Mucosa of rectum (tissue), 2 donors: ENCODE measurements at regions not wholly inside any gene's neighbourhood (a gene's known extent, or its start where the extent isn't known, plus 50 kb on each side); places are given as distances from the start of the nearest gene placed in this dataset.

Experiments used
- H3K27ac ChIP-seq, 2 donors: one replicate each; pipeline ENCODE4 v1.7.0; 2013; ENCODE audit warnings: inconsistent platforms in 2 of 2, low read depth in 2 of 2, low read length in 2 of 2
- H3K27me3 ChIP-seq, 2 donors: one replicate each; pipeline ENCODE4 v1.7.0; 2013; ENCODE audit warnings: low read length in 2 of 2; ENCODE audit not compliant: control insufficient read depth in 2 of 2, insufficient read depth in 2 of 2
- H3K36me3 ChIP-seq, 2 donors: one replicate each; pipeline ENCODE4 v1.7.0; 2013; ENCODE audit warnings: low read length in 2 of 2; ENCODE audit not compliant: control insufficient read depth in 2 of 2, insufficient read depth in 2 of 2
- H3K4me1 ChIP-seq, 2 donors: one replicate each; pipeline ENCODE4 v1.7.0; 2013; ENCODE audit warnings: low read length in 2 of 2, mild to moderate bottlenecking in 1 of 2; ENCODE audit not compliant: control insufficient read depth in 2 of 2, insufficient read depth in 2 of 2
- H3K4me3 ChIP-seq, 2 donors: one replicate each; pipeline ENCODE4 v1.7.0; 2013; ENCODE audit warnings: low read length in 2 of 2
- H3K9ac ChIP-seq, 2 donors: one replicate each; pipeline ENCODE4 v1.7.0; 2013; ENCODE audit warnings: low read length in 2 of 2, low read depth in 1 of 2, mild to moderate bottlenecking in 1 of 2
- H3K9me3 ChIP-seq, 2 donors: one replicate each; pipeline ENCODE4 v1.7.0; 2013; ENCODE audit warnings: low read length in 2 of 2; ENCODE audit not compliant: control insufficient read depth in 2 of 2
- donor health status: healthy.
- donor health status: Normal muscosa, but diverticular disease.

DNA sequence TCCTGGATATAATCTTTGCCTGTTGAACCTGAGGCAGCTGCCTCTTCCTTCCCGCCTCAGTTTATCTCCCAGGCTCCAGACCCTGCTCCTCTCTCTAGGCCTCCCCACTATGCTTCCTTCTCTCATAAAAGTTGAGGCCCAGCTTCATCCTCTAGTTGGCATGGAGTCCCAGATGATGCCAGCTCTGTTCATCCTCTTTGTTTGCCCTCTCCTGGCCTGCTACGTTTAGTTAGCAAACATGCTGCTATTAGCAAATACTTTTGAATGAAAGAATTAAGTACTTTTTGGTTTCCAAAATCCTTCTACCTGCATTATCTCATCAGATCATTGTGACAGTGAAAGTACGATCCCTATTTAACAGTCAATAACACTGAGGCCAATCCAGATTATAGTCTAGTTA, 472.5 kb downstream of the COG6 start:
- no peak overlapping the region for H3K9ac ChIP-seq
- H3K27me3 ChIP-seq, result no peaks in the 10 kb centered on the region
- no peaks in the 10 kb centered on the region for H3K4me1 ChIP-seq
- no peak overlapping the region for H3K27ac ChIP-seq
- H3K36me3 ChIP-seq, result no peaks in the 10 kb centered on the region
- no peaks in the 10 kb centered on the region for H3K9me3 ChIP-seq
- no peak overlapping the region for H3K4me3 ChIP-seq

DNA sequence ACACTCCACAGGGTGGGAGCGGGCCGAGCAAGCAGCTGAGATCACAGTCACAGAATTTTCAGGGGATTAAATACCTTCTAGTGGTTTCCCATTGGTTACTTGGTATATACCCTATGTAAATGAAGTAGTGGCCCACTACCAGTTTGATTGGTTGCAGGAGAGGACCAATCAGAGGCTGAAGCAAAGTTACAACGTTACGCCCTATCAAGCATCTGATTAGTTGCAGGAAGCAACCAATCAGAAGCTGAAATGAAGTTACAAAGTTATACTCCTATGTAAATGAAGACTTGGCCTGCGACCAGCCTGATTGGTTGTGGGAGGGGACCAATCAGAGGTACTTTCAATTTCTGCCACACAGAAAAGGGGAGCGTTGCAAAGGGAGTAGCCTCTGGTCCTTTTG, 474.0 kb downstream of the COG6 start:
- Histone ChIP-seq H3K4me1 (no peaks in the 10 kb centered on the region), H3K4me3 (no peak overlapping the region), H3K9me3 (no peaks in the 10 kb centered on the region), H3K27me3 (no peaks in the 10 kb centered on the region), H3K27ac (no peak overlapping the region), H3K36me3 (no peaks in the 10 kb centered on the region), H3K9ac (no peak overlapping the region)

DNA sequence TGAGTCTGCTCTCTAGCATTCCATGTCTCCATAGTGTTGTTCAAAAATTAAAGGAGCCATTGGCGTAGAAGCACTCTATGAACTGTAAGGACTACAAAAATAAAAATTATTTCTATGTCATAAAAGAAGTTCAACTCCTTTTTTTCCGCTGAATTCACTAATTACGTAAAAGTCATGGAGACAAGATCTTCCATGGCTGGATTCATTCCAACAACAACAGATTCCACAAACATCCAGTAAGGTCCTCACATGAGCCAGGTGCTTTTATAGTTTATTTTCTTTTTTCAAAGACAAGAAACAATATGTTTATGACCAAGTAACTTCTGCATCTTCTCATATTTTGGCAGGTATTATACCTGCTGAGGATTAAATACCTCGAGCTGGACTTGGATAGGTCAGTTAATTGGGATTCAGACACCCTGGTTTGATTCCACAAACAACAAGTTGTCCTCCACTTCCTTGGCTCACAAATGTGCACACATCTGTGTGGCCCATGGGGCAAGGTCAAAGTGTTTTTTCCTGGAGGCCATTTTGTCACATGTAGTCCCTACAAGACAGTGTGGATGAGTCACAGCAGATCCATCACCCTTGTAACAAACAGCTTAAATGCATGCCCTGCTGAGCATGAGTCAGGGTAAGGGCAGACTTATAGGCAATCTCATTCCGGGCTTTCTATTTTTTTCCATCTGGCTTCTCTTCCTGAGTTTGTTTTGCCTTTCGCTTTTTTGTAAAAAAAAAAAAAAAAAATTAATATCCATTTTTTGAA, 475.6 kb downstream of the COG6 start:
- H3K27me3 ChIP-seq, result no peaks in the 10 kb centered on the region
- H3K36me3 ChIP-seq, result no peaks in the 10 kb centered on the region
- no peak overlapping the region for H3K9ac ChIP-seq
- H3K9me3 ChIP-seq, result no peaks in the 10 kb centered on the region
- no peak overlapping the region for H3K27ac ChIP-seq
- no peak overlapping the region for H3K4me3 ChIP-seq
- no peaks in the 10 kb centered on the region for H3K4me1 ChIP-seq

DNA sequence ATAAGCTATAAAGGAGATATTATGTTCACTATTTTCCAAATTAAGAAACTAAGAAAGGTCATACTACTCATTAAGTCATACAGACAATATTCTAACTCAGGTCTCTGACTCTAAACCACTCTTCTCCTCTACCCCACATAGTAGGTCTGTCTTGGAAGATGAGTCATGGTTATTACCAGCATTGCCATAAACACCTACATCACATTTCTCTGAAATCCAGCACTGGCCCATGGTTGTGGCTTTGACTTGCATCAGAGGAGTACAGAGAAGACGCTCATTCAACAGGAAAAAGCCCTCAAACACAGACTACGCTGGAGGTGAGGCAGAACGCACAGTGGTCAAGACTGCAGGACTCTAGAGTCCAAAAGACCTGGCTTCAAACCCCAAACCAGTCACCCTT, 476.8 kb downstream of the COG6 start:
- Histone ChIP-seq H3K36me3 (no peaks in the 10 kb centered on the region), H3K27ac (no peak overlapping the region)

DNA sequence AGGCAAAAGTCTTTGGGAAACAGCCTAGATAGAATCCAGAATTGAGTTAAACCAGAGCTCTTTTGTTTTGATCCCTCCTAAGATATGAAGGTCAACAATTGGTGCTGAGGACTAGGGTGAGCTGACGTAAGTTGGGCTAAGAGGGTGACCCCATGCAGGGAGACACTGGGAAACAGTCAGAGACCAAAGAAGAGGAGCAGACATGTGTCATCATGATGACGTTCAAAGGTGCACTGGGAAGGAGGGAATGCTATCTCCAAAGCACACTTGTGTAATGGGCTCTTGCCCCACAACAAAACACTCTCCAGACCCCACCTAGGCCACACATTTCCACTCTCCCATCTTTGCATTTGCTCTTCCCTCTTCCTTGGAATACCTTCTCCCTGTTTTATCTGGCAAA, 481.4 kb downstream of the COG6 start:
- Histone ChIP-seq H3K27me3 (no peaks in the 10 kb centered on the region), H3K4me3 (no peak overlapping the region), H3K27ac (no peak overlapping the region), H3K36me3 (no peaks in the 10 kb centered on the region), H3K9ac (no peak overlapping the region), H3K4me1 (no peaks in the 10 kb centered on the region), H3K9me3 (no peaks in the 10 kb centered on the region)

More for the DNA sequence above, 476.8 kb downstream of the COG6 start:
- Histone ChIP-seq H3K9me3 (no peaks in the 10 kb centered on the region), H3K4me3 (no peak overlapping the region), H3K27me3 (no peaks in the 10 kb centered on the region), H3K9ac (no peak overlapping the region), H3K4me1 (no peaks in the 10 kb centered on the region)

DNA sequence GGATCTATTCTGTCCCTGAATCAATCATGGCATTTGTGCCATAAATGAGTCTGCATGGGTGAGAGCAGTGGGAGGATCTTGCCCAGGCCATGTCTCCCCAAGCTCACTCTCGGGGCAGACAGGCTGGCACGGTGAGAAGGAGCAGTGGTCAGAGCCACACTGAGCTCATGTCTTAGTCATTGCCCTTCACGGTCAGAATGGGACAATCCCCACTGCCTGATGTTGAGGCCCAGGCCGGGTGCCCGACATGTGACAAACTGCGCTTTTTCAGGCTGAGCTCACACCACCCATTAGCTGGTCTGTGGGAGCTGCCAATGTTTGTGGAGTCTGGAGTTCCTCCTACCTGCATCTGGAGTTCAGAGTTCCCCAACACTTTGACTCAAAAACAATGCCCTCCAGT, 481.9 kb downstream of the COG6 start:
- H3K36me3 ChIP-seq, result no peaks in the 10 kb centered on the region
- no peaks in the 10 kb centered on the region for H3K9me3 ChIP-seq
- no peaks in the 10 kb centered on the region for H3K27me3 ChIP-seq
- no peak overlapping the region for H3K27ac ChIP-seq
- no peaks in the 10 kb centered on the region for H3K4me1 ChIP-seq
- H3K9ac ChIP-seq, result no peak overlapping the region
- no peak overlapping the region for H3K4me3 ChIP-seq

DNA sequence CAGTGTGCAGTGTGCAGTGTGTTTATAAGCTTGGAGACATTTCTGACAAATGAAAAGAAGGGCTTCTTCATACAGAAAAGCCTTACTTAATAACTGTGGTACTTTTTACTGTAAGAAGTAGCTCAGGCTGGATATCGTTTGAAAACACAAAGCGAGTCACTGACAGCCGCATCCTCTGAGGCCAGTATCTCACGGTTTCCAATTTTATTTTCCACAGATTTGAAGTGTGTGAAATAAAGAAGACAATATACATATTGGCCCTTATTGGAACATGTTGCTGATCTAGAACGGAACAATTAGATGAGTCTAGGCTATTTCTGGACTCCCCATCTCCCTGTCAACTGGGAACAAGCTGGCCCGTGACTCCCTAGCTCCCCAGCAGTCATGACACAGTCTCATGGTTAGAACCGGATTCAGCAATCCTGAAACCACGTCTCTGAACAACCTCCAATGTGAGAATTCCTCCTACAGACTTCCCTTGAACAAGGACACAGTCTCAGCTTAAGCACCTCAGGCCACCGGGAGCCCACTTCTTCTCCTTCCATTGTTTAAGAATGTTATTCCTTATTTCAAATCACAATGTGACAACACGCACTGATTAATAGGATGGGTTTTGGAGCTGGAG, 484.5 kb downstream of the COG6 start:
- Histone ChIP-seq H3K9ac (no peak overlapping the region), H3K27me3 (peaks cover 0 to 2% of the 10 kb centered on the region in 2 donors), H3K4me1 (no peaks in the 10 kb centered on the region)

DNA sequence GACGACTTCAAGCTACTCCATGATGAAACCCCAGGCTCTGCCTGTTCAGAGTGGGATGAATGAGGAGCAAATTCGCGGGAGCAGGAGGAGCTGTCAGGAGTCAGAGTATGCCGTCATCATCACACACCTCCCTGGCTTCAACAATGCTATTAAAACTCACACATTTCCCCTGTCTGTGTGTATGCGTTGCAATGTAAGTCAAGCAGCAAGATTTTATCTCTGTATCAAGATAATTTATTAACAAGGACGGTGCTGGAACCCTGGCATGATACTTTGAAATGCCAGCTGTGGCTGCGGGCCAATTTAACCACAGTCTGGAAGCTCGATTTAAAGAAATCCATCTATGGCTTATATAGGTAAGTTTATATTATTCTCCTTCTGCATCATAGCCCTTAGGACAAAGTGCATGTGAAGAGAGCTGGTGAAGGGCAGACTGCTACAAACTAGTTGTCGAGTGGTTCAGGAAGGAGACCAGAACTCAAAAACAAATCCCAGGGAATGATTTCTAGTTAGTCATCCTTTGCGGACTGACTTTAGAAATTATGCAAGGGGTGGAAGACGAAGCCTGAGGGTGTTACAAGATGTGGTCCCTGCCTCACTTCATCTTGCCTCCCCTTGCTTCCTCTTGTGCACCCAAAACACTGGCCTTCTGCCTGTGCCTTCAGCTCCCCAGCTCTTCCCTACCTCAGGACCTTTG, 486.5 kb downstream of the COG6 start:
- H3K27me3 ChIP-seq, result peaks cover 0 to 2% of the 10 kb centered on the region in 2 donors
- H3K4me3 ChIP-seq, result no peak overlapping the region
- H3K4me1 ChIP-seq, result no peaks in the 10 kb centered on the region
- no peaks in the 10 kb centered on the region for H3K36me3 ChIP-seq
- no peaks in the 10 kb centered on the region for H3K9me3 ChIP-seq
- no peak overlapping the region for H3K9ac ChIP-seq
- H3K27ac ChIP-seq, result no peak overlapping the region

More for the DNA sequence above, 484.5 kb downstream of the COG6 start:
- H3K36me3 ChIP-seq, result no peaks in the 10 kb centered on the region
- no peaks in the 10 kb centered on the region for H3K9me3 ChIP-seq
- H3K4me3 ChIP-seq, result no peak overlapping the region
- H3K27ac ChIP-seq, result no peak overlapping the region

DNA sequence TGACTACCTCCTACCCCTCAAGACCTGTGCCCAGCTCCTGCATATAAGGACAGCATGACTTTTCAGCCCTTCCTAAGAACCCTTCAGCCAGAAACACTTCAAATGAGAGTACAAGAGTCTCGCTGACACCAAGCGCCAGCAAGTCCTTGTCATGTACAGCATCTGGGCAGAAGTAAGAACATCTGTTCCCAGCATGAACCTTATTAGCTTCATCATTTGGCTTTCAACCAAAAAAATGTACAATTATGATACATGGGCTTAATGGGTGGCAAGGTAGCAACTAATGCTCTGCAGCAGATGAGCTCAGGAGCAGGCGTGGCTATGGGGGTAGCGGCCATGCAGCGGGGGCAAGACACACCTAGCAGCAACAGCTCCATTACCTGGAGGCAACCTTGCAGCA, 487.6 kb downstream of the COG6 start:
- H3K9me3 ChIP-seq, result no peaks in the 10 kb centered on the region

DNA sequence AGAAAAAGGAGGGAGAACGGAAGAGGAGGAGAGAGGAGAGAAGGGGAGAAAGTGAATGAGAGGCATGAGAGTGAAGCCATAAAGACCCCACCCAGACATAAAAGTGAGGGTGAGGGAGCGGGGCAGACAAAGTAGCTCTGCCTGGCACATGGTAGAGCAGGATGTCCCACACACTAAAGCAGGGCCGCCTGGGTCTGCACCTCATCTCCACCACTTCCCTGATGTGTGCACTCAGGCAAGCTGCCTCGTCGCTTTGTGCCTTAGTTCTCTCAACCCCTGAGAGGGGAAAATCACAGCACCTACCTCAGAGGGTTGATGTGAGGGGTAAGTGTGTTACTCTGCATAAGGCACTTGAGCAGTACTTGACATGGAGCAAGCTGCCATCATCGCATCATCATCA, 488.1 kb downstream of the COG6 start:
- Histone ChIP-seq H3K27ac (no peak overlapping the region), H3K9ac (no peak overlapping the region), H3K4me3 (no peak overlapping the region), H3K4me1 (no peaks in the 10 kb centered on the region), H3K36me3 (no peaks in the 10 kb centered on the region), H3K27me3 (peaks cover 0 to 2% of the 10 kb centered on the region in 2 donors), H3K9me3 (no peaks in the 10 kb centered on the region)

More for the DNA sequence above, 487.6 kb downstream of the COG6 start:
- no peak overlapping the region for H3K27ac ChIP-seq
- H3K9ac ChIP-seq, result no peak overlapping the region
- H3K36me3 ChIP-seq, result no peaks in the 10 kb centered on the region
- H3K4me3 ChIP-seq, result no peak overlapping the region
- no peaks in the 10 kb centered on the region for H3K4me1 ChIP-seq
- H3K27me3 ChIP-seq, result peaks cover 0 to 2% of the 10 kb centered on the region in 2 donors
